A549 (cell line): ENCODE measurements at regions not wholly inside any gene's neighbourhood (a gene's known extent, or its start where the extent isn't known, plus 50 kb on each side); places are given as distances from the start of the nearest gene placed in this dataset.

Source experiments
- ATAC-seq, 2 experiments: fragments of 200-7000 bp in 1 of 2; fragments of >200 bp in 1 of 2; cut with Nextera tagmentation in 1 of 2; cut with Tn5 transposase in 1 of 2; 3 replicates each; pipeline versions ENCODE4 v1.8.0 to v1.9.1; 2018 to 2020; ENCODE audit warnings: mild to moderate bottlenecking in 1 of 2, moderate library complexity in 1 of 2
- CTCF ChIA-PET: fragments of 300-600 bp; sonication (Branson Sonifier 250); formaldehyde crosslinking; extraction: SDS; loops from one replicate; lab custom pipeline; 2021; ENCODE audit warnings: antibody characterized with exemption, inconsistent platforms; lab: Yijun Ruan, JAX
- POLR2A ChIA-PET: fragments of 350-600 bp; formaldehyde crosslinking; extraction: SDS; loops from one replicate; lab custom pipeline; 2021; ENCODE audit warnings: antibody characterized with exemption, inconsistent platforms; lab: Yijun Ruan, JAX
- DNase-seq, 2 experiments: peaks; one replicate each; pipeline versions ENCODE4 v3.0.0 to v3.0.0-alpha.2; 2011 to 2016; ENCODE audit warnings: low read depth in 1 of 2, low spot score in 1 of 2
- FAIRE-seq: peaks from 2 replicates; lab custom pipeline; 2011; peaks lifted over from hg19 to GRCh38; lab: Jason Lieb, UNC
- H3K27ac ChIP-seq, 2 experiments: fragments of >200 bp; sonication (Bioruptor Twin); formaldehyde crosslinking; 3 replicates each; pipeline ENCODE4 v1.5.1; 2016 to 2017
- H3K4me1 ChIP-seq: fragments of >200 bp; sonication (Bioruptor Twin); formaldehyde crosslinking; 3 replicates; pipeline ENCODE4 v1.6.1; 2016
- H3K4me2 ChIP-seq: fragments of >200 bp; sonication (Bioruptor Twin); formaldehyde crosslinking; 3 replicates; pipeline ENCODE4 v1.6.1; 2016
- H3K4me3 ChIP-seq: fragments of >200 bp; sonication (Bioruptor Twin); formaldehyde crosslinking; 3 replicates; pipeline ENCODE4 v1.5.1; 2016
- H3K9me3 ChIP-seq: fragments of >200 bp; sonication (Bioruptor Twin); formaldehyde crosslinking; 3 replicates; pipeline ENCODE4 v1.6.1; 2016
- BHLHE40 ChIP-seq: IDR thresholded peaks from 2 replicates; pipeline ENCODE4 v1.6.1; 2012; ENCODE audit warnings: low read depth, low read length, inconsistent platforms
- CBX2 ChIP-seq: fragments of 200-600 bp; sonication (generic); IDR thresholded peaks from 2 replicates; pipeline ENCODE4 v1.6.1; 2016; ENCODE audit warnings: low read depth, mild to moderate bottlenecking, borderline replicate concordance
- GATA3 ChIP-seq: IDR thresholded peaks from 2 replicates; pipeline ENCODE4 v1.6.1; 2012; ENCODE audit warnings: borderline replicate concordance
- HDAC2 ChIP-seq: fragments of 200-600 bp; sonication (generic); IDR thresholded peaks from 2 replicates; pipeline ENCODE4 v1.6.1; 2016
- HEYL ChIP-seq: fragments of 250-450 bp; sonication (Bioruptor Pico); IDR thresholded peaks from 2 replicates; pipeline ENCODE4 v1.8.0; 2021; ENCODE audit warnings: mild to moderate bottlenecking, moderate library complexity
- MAZ ChIP-seq: fragments of 150-350 bp; IDR thresholded peaks from 2 replicates; pipeline ENCODE4 v1.6.1; 2014; ENCODE audit warnings: antibody characterized with exemption, low read depth, low read length, borderline replicate concordance
- NFE2L2 ChIP-seq: fragments of 150-350 bp; conservative IDR thresholded peaks from 2 replicates; pipeline ENCODE4 v1.6.1; 2014; ENCODE audit warnings: low read length
- NPAS2 ChIP-seq: fragments of 250-450 bp; sonication (Bioruptor Pico); IDR thresholded peaks from 2 replicates; pipeline ENCODE4 v1.8.0; 2022; ENCODE audit warnings: mild to moderate bottlenecking, moderate library complexity, borderline replicate concordance
- POLR2A ChIP-seq: IDR thresholded peaks from 2 replicates; pipeline ENCODE4 v1.6.1; 2012; ENCODE audit warnings: mild to moderate bottlenecking, low read length
- POLR2AphosphoS2 ChIP-seq: conservative IDR thresholded peaks from 2 replicates; pipeline ENCODE4 v1.6.1; 2012; ENCODE audit warnings: low read length, improper control_type of control experiment, inconsistent platforms
- TFCP2L1 ChIP-seq: fragments of 250-450 bp; sonication (Bioruptor Pico); IDR thresholded peaks from 2 replicates; pipeline ENCODE4 v1.5.0; 2021; ENCODE audit warnings: mild to moderate bottlenecking
- TP53 ChIP-seq: fragments of 250-450 bp; sonication (Bioruptor Pico); IDR thresholded peaks from 2 replicates; pipeline ENCODE4 v1.5.0; 2021; ENCODE audit warnings: mild to moderate bottlenecking, moderate library complexity
- ZC3H11A ChIP-seq: fragments of 450-650 bp; IDR thresholded peaks from 2 replicates; pipeline ENCODE4 v1.6.1; 2014; ENCODE audit warnings: antibody characterized with exemption, mild to moderate bottlenecking
- WGBS: methylation state at CpG from one replicate; pipeline ENCODE4 v1.1.6; 2017; ENCODE audit errors: missing lambda C conversion rate; 5-methylcytosine and 5-hydroxymethylcytosine counted together
- TF ChIP-seq, protein P1 (sequence below): fragments of 200-600 bp; sonication (generic); IDR thresholded peaks from 2 replicates; pipeline ENCODE4 v1.6.1; 2016; ENCODE audit warnings: antibody characterized with exemption, mild to moderate bottlenecking, moderate library complexity
- TF ChIP-seq, protein P2 (sequence below): IDR thresholded peaks from 2 replicates; pipeline ENCODE4 v1.6.1; 2012
- TF ChIP-seq, protein P3 (sequence below): IDR thresholded peaks from 2 replicates; pipeline ENCODE4 v1.6.1; 2012; ENCODE audit warnings: low read depth, borderline replicate concordance
- TF ChIP-seq, protein P4 (sequence below): fragments of >200 bp; sonication (Bioruptor Twin); formaldehyde crosslinking; IDR thresholded peaks from 2 replicates; pipeline ENCODE4 v1.6.1; 2016
- TF ChIP-seq, protein P5 (sequence below): fragments of >200 bp; sonication (Bioruptor Twin); formaldehyde crosslinking; IDR thresholded peaks from 3 replicates; pipeline ENCODE4 v1.6.1; 2016

DNA sequence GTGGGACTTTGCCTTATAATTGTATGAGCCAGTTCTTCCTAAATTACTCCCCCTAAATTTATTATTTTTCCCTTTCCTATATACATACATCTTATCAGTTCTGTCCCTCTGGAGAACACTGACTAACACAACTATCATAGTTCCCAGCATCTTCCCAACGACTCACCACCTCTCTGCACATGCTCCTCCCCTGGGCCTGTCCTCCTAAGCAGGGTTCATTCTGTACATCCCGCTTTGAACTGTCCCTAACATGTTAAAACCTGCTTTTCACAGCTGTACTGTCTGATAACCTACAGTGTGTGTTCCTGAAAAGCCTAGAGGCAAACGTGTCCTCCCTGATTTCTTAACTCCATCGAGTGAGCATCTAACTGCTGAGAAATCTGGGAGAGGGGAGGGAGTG, 141.7 kb downstream of the EFNB2 start (continued):
- TF ChIP-seq, protein P1, sequence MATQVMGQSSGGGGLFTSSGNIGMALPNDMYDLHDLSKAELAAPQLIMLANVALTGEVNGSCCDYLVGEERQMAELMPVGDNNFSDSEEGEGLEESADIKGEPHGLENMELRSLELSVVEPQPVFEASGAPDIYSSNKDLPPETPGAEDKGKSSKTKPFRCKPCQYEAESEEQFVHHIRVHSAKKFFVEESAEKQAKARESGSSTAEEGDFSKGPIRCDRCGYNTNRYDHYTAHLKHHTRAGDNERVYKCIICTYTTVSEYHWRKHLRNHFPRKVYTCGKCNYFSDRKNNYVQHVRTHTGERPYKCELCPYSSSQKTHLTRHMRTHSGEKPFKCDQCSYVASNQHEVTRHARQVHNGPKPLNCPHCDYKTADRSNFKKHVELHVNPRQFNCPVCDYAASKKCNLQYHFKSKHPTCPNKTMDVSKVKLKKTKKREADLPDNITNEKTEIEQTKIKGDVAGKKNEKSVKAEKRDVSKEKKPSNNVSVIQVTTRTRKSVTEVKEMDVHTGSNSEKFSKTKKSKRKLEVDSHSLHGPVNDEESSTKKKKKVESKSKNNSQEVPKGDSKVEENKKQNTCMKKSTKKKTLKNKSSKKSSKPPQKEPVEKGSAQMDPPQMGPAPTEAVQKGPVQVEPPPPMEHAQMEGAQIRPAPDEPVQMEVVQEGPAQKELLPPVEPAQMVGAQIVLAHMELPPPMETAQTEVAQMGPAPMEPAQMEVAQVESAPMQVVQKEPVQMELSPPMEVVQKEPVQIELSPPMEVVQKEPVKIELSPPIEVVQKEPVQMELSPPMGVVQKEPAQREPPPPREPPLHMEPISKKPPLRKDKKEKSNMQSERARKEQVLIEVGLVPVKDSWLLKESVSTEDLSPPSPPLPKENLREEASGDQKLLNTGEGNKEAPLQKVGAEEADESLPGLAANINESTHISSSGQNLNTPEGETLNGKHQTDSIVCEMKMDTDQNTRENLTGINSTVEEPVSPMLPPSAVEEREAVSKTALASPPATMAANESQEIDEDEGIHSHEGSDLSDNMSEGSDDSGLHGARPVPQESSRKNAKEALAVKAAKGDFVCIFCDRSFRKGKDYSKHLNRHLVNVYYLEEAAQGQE, result no peak
- TF ChIP-seq HDAC2, result no peak
- TF ChIP-seq HEYL (CRISPR knock-in tag), result no peak

DNA sequence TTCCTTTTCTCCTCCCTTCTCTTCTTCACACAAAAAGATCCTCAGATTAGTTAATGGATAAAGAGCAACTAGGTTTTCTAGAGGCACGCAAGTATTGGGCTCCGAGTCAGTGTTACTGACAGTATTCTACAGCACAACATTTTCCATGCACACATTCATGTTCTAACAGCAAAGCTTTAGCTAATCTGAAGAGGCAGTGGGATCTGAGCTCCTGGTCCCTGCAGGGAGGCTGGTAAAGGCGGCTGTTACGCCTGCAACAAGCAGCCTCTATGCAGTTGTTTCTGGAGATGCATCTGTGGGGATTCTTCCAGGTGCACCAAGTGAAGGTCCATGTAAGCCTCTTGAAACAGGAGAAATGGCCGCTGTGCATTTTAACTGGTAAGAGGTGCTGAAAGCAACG, 143.8 kb downstream of the EFNB2 start:
- WGBS, result 75% methylated on average over 6 of the region's 6 CpGs
- no peak for ATAC-seq
- ChIA-PET POLR2A (no interaction called here), CTCF (no interaction called here)
- Histone ChIP-seq H3K4me1 (no peaks in the 10 kb centered on the region), H3K4me3 (no peak overlapping the region), H3K9me3 (no peaks in the 10 kb centered on the region), H3K27ac (no peak overlapping the region), H3K4me2 (no peak overlapping the region)
- no peak for FAIRE-seq
- TF ChIP-seq, protein P2, sequence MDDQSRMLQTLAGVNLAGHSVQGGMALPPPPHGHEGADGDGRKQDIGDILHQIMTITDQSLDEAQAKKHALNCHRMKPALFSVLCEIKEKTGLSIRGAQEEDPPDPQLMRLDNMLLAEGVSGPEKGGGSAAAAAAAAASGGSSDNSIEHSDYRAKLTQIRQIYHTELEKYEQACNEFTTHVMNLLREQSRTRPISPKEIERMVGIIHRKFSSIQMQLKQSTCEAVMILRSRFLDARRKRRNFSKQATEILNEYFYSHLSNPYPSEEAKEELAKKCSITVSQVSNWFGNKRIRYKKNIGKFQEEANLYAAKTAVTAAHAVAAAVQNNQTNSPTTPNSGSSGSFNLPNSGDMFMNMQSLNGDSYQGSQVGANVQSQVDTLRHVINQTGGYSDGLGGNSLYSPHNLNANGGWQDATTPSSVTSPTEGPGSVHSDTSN, result no peak
- TF ChIP-seq, protein P3, sequence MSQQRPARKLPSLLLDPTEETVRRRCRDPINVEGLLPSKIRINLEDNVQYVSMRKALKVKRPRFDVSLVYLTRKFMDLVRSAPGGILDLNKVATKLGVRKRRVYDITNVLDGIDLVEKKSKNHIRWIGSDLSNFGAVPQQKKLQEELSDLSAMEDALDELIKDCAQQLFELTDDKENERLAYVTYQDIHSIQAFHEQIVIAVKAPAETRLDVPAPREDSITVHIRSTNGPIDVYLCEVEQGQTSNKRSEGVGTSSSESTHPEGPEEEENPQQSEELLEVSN, result no peak
- TF ChIP-seq, protein P4, sequence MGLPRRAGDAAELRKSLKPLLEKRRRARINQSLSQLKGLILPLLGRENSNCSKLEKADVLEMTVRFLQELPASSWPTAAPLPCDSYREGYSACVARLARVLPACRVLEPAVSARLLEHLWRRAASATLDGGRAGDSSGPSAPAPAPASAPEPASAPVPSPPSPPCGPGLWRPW, result no peak
- TF ChIP-seq MAZ (no peak), POLR2AphosphoS2 (no peak), POLR2A (no peak), BHLHE40 (no peak), CBX2 (no peak), NPAS2 (CRISPR knock-in tag) (no peak), HEYL (CRISPR knock-in tag) (no peak)
- DNase-seq, result no peak

DNA sequence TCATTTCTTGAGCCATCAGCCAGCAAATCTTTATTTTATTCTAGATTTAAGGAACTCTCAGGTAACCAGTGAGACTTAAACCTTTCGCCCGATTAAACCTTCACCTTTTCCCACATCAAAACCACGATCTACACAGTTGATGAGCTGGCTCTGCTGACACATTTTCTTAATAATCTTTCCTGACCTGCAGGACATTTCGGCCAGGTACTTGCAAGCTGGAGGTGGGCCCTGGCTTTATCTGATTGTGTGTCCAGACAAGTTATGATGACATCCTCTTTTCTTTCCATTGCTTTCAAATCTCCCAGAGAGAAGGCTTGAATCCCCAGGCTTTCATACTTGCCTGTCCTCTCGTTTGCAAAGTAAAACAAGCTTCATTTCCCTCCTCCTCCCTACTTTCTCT, 144.2 kb downstream of the EFNB2 start:
- ChIA-PET CTCF (no interaction called here), POLR2A (no interaction called here)
- 50% methylated on average over 5 of the region's 5 CpGs for WGBS
- ATAC-seq, result no peak
- H3K4me2 ChIP-seq, result no peak overlapping the region
- TF ChIP-seq ZC3H11A, result no peak
- no peak for TF ChIP-seq TP53 (CRISPR knock-in tag)
- no peak for TF ChIP-seq GATA3
- TF ChIP-seq TFCP2L1 (CRISPR knock-in tag), result no peak
- TF ChIP-seq NFE2L2, result no peak
- TF ChIP-seq, protein P5, sequence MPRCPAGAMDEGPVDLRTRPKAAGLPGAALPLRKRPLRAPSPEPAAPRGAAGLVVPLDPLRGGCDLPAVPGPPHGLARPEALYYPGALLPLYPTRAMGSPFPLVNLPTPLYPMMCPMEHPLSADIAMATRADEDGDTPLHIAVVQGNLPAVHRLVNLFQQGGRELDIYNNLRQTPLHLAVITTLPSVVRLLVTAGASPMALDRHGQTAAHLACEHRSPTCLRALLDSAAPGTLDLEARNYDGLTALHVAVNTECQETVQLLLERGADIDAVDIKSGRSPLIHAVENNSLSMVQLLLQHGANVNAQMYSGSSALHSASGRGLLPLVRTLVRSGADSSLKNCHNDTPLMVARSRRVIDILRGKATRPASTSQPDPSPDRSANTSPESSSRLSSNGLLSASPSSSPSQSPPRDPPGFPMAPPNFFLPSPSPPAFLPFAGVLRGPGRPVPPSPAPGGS, result no peak
- no peak overlapping the region for H3K4me3 ChIP-seq
- H3K4me1 ChIP-seq, result no peaks in the 10 kb centered on the region
- FAIRE-seq, result no peak
- no peaks in the 10 kb centered on the region for H3K9me3 ChIP-seq
- no peak for DNase-seq
- no peak overlapping the region for H3K27ac ChIP-seq
